C4-2B (cell line): ENCODE measurements at regions not wholly inside any gene's neighbourhood (a gene's known extent, or its start where the extent isn't known, plus 50 kb on each side); places are given as distances from the start of the nearest gene placed in this dataset.

ENCODE experiments used
- H3K27ac ChIP-seq: fragments of 450-650 bp; 2 replicates; pipeline ENCODE4 v1.5.1; 2017
- ZFX ChIP-seq: fragments of 450-650 bp; IDR thresholded peaks from 2 replicates; pipeline ENCODE4 v1.6.1; 2017
- TF ChIP-seq, protein P1 (sequence below): fragments of 450-650 bp; conservative IDR thresholded peaks from 2 replicates; pipeline ENCODE4 v1.5.1; 2017; ENCODE audit warnings: mild to moderate bottlenecking

DNA sequence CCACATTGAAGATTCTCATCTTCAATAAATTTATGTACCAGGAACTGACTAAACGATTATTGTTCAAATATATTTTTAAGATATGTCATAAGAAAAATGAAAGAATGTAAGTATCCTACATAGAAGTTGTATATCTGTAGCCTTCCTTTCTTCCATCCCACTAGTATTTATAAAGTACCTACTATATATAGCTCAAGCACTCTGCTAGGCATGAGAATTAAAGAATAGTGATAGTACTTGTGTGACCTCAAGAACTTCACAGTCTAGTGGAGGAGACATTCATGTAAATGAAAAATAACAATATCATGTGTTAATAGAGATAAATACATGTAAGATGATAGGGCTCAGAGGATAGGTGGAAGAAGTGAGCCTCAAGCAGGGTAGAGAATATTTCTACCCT is 201.0 kb upstream of the HMHB1 start:
- TF ChIP-seq, protein P1, sequence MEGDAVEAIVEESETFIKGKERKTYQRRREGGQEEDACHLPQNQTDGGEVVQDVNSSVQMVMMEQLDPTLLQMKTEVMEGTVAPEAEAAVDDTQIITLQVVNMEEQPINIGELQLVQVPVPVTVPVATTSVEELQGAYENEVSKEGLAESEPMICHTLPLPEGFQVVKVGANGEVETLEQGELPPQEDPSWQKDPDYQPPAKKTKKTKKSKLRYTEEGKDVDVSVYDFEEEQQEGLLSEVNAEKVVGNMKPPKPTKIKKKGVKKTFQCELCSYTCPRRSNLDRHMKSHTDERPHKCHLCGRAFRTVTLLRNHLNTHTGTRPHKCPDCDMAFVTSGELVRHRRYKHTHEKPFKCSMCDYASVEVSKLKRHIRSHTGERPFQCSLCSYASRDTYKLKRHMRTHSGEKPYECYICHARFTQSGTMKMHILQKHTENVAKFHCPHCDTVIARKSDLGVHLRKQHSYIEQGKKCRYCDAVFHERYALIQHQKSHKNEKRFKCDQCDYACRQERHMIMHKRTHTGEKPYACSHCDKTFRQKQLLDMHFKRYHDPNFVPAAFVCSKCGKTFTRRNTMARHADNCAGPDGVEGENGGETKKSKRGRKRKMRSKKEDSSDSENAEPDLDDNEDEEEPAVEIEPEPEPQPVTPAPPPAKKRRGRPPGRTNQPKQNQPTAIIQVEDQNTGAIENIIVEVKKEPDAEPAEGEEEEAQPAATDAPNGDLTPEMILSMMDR = no peak
- no peak for TF ChIP-seq ZFX
- H3K27ac ChIP-seq = no peak overlapping the region

DNA sequence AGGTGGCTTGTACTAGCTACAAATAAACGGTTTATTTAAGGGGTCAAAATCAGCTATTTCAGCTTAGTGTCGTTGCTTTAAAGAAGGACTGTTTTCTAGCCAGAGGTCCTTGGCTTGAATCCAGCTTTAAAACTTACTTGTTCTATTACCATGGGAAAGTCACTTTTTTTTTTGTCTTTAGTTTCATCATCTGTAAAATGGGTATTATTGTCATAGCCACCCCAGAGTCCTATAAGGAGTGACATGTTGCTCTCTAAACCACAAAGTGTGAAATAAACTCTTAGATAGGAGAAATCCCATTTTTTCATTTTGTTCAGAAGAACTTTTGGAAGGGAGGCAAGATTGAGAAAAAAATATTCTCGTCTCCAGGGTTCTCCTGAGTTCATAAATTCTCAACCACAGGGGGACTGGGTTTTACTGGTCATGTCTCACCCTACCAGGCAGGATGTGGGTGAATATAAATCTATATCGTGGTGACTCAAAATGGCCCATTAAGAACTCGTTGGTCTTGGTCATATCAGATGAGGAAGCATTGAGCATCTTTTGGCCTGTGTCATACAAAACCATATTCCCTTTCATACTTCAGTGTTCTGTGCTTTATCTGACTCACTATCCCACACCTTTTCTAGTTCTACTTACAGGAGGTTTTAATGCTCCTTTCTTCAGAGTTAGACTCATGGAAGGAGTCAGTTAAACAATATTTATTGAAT is 202.7 kb upstream of the NR3C1 start:
- TF ChIP-seq, protein P1 = no peak
- no peak for TF ChIP-seq ZFX
- no peak overlapping the region for H3K27ac ChIP-seq

DNA sequence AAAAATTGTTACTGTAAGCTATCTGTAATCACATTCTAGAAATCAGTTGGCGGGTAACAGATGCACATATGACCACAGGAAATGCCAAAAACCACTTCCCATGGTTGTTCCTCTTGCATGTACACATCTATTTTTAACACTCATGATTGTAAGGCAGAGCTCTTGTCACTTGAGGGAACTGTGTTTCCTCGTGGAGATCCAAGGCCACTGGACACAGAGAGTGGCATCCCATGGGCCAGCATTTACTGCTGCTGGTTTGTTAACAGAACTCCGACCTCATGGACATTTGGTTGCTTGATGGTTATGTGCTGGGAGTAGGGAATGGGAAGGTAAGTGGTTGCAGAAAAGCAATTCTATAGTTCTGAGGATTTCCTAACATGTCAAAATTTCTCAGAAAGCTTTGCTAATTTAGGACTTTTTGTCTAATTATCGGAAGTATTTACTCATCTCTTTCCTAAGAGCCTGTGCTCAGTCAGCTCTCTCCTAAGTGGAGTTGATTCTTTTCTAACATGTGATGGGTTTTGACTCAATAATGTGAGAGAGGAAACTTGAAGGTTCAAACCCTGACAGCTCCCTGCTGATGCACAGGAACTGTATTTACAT is 202.0 kb upstream of the NR3C1 start:
- TF ChIP-seq, protein P1 = no peak
- no peak for TF ChIP-seq ZFX
- H3K27ac ChIP-seq = no peak overlapping the region

DNA sequence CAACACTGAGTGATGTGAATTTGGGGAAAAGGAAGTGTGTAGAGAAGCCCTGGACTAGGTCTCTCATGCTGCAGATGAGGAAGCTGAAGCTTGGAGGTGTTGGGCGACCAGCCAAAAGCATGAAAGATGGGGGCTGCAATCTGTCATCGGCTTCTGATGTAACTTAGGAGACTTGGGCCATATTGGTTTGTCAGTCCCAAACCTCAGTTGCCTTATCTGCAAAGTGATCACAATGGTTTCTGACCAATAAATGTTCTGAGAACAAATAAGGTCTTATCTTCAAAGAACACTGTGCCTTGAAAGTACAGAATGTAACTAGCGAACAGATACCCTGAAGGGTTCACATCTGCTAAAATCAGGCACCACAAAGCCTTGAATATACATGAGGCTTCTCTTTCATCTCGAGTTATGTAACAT is 198.4 kb upstream of the NR3C1 start:
- TF ChIP-seq, protein P1 = no peak
- TF ChIP-seq ZFX = no peak
- no peak overlapping the region for H3K27ac ChIP-seq

DNA sequence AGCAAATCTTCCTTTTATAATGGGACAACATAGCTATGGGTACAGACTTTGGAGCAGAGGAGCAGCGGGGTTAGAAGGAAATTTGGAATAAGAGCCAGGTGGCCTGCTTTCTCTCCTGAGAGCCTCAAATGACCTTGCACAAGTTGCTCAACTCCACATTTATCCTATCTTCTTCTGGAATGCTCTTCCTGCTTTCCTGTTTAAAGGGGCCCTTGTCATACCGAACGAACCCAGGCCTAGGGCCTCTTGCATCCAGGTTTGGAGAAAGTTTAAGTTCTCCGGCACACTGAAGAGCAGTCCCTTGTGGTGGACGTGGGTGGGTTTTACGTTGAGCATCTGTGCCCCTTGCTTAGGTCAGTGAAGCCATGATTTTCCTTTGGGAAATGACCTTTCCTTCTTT is 197.9 kb upstream of the NR3C1 start:
- no peak for TF ChIP-seq ZFX
- TF ChIP-seq, protein P1 = no peak
- H3K27ac ChIP-seq = no peak overlapping the region

DNA sequence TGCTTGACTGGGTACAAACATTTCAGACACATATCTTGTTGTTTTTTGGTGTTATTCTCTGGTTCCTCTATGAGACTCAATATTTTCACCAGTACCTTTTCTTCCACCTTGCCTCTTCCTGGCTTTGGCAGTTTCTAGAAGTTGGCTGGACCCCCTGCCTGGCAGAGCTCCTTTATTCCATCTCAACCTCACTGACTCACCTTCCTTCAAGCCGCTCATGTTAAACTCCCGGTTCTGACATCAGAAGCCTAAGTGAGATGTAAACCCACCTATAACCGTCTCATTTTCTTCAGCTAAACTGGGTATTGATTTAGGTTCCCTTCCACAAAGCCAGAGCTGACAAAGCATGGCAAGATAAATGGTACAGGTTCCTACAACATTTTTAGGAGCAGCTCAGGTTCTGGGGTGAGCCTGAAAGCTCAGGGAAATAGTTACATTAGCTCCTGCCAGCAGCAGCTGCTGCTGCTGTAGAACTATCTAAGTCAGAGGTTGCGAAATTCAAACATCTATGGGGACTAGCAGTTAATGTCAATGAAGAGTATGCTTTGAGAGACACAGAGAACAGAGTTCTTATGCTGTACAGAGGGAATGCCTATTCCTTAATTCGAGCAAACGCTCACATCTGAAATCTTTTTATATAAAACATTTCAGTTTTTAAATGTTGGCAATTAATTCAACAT is 197.1 kb upstream of the NR3C1 start:
- no peak for TF ChIP-seq ZFX
- TF ChIP-seq, protein P1 = no peak
- no peak overlapping the region for H3K27ac ChIP-seq

DNA sequence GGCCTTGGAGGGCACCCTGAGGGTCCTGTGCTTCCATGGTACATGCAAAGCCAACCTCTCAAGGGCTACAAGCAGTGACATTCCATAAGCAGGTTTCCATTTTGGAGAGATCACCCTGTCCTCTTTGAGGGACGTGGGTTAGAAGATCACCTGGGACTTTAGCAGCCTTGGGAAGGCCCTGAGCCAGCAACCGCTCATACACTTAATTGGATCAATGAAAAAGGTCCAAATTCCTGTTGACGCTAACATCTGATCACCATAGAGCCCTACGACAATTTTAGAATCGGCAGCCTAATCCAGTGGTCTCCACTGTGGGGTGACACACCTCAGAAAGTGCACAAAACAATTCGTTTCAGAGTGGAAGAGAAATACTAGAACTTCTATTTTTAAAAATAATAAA is 196.0 kb upstream of the NR3C1 start:
- TF ChIP-seq, protein P1 = no peak
- TF ChIP-seq ZFX = no peak
- no peak overlapping the region for H3K27ac ChIP-seq
